ENCODE measurements at regions not wholly inside any gene's neighbourhood (a gene's known extent, or its start where the extent isn't known, plus 50 kb on each side); places are given as distances from the start of the nearest gene placed in this dataset.

DNA sequence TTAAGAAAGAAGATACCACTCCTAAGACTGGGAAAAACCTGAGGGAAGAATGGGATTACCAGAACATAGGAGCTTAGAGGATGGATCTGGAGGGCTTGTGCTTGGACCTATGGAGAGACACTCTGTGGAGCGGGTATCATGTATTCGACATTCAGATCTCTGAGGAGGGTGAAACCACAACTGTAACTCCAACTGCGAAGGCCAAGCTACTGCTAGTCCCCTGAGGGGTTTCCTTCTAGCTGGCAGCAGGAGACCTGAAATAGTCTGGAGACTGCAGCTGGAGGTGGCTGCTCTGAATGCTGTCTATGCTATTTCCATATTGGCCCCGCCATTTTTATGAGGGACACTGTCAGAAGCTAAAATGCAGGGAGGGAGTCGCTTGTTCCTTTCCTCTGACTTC is 462.3 kb downstream of the PTPRC start:
- Histone ChIP-seq H3K9me3 (ENCODE audit: low read length) (no peaks in the 10 kb centered on the region), H3K27me3 (ENCODE audit: insufficient read depth, low read length) (no peaks in the 10 kb centered on the region), H3K36me3 (ENCODE audit: insufficient read depth, low read length) (no peaks in the 10 kb centered on the region), H3K4me3 (ENCODE audit: low read length) (no peak overlapping the region), H2AFZ (ENCODE audit: low read depth, low read length) (no peak overlapping the region), H3K4me1 (ENCODE audit: insufficient read depth, low read length) (no peaks in the 10 kb centered on the region)

DNA sequence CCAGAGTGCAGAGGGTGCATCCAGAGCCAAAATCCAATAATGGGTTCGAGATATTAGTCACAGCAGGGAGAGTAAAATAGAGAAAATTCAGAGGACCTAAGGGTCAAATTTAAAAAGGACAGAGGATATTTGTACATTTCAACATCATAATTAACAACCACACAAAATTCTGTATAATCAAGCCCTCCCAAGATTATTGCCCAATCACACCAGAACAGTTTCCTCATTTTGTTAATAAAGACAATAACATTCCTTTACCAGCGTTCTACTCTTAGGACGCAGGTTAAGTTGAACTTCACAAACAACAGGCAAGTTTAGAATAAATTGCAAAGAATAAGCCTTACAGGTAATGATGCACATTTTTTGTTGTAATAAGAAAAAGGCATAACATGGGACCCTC is 462.8 kb downstream of the PTPRC start:
- Histone ChIP-seq H3K9me3 (ENCODE audit: low read length) (no peaks in the 10 kb centered on the region), H3K27me3 (ENCODE audit: insufficient read depth, low read length) (no peaks in the 10 kb centered on the region), H3K36me3 (ENCODE audit: insufficient read depth, low read length) (no peaks in the 10 kb centered on the region), H2AFZ (ENCODE audit: low read depth, low read length) (no peak overlapping the region), H3K4me3 (ENCODE audit: low read length) (no peak overlapping the region), H3K4me1 (ENCODE audit: insufficient read depth, low read length) (no peaks in the 10 kb centered on the region)

- no peaks in the 10 kb centered on the region for H3K9me3 ChIP-seq (ENCODE audit: low read length)
- H3K36me3 ChIP-seq (ENCODE audit: insufficient read depth, low read length) = no peaks in the 10 kb centered on the region
- no peaks in the 10 kb centered on the region for H3K4me1 ChIP-seq (ENCODE audit: insufficient read depth, low read length)
Measured at GRCh38 chr1:199102239-199102638, 463.4 kb downstream of the PTPRC start.

GRCh38 chr1:199109160-199109559 is 470.3 kb downstream of the PTPRC start:
- Histone ChIP-seq H3K9me3 (ENCODE audit: low read length) (no peaks in the 10 kb centered on the region), H3K4me3 (ENCODE audit: low read length) (no peak overlapping the region), H2AFZ (ENCODE audit: low read depth, low read length) (no peak overlapping the region), H3K36me3 (ENCODE audit: insufficient read depth, low read length) (no peaks in the 10 kb centered on the region), H3K27me3 (ENCODE audit: insufficient read depth, low read length) (no peaks in the 10 kb centered on the region), H3K4me1 (ENCODE audit: insufficient read depth, low read length) (no peaks in the 10 kb centered on the region)

More at GRCh38 chr1:199102239-199102638, 463.4 kb downstream of the PTPRC start:
- Histone ChIP-seq H3K27me3 (ENCODE audit: insufficient read depth, low read length) (no peaks in the 10 kb centered on the region), H3K4me3 (ENCODE audit: low read length) (no peak overlapping the region), H2AFZ (ENCODE audit: low read depth, low read length) (no peak overlapping the region)

- Histone ChIP-seq H3K27me3 (ENCODE audit: insufficient read depth, low read length) (no peaks in the 10 kb centered on the region), H3K4me3 (ENCODE audit: low read length) (no peak overlapping the region), H3K9me3 (ENCODE audit: low read length) (no peaks in the 10 kb centered on the region)
Measured at GRCh38 chr1:199112365-199112764, 473.5 kb downstream of the PTPRC start.

GRCh38 chr1:199113265-199113869 is 474.5 kb downstream of the PTPRC start:
- H3K9me3 ChIP-seq (ENCODE audit: low read length) = no peaks in the 10 kb centered on the region
- no peak overlapping the region for H3K4me3 ChIP-seq (ENCODE audit: low read length)
- no peaks in the 10 kb centered on the region for H3K4me1 ChIP-seq (ENCODE audit: insufficient read depth, low read length)
- H2AFZ ChIP-seq (ENCODE audit: low read depth, low read length) = no peak overlapping the region
- H3K27me3 ChIP-seq (ENCODE audit: insufficient read depth, low read length) = no peaks in the 10 kb centered on the region
- H3K36me3 ChIP-seq (ENCODE audit: insufficient read depth, low read length) = no peaks in the 10 kb centered on the region

More at GRCh38 chr1:199112365-199112764, 473.5 kb downstream of the PTPRC start:
- Histone ChIP-seq H3K4me1 (ENCODE audit: insufficient read depth, low read length) (no peaks in the 10 kb centered on the region), H3K36me3 (ENCODE audit: insufficient read depth, low read length) (no peaks in the 10 kb centered on the region), H2AFZ (ENCODE audit: low read depth, low read length) (no peak overlapping the region)

GRCh38 chr1:199116488-199116887 is 477.6 kb downstream of the PTPRC start:
- Histone ChIP-seq H3K9me3 (ENCODE audit: low read length) (no peaks in the 10 kb centered on the region), H3K4me1 (ENCODE audit: insufficient read depth, low read length) (no peaks in the 10 kb centered on the region), H3K36me3 (ENCODE audit: insufficient read depth, low read length) (no peaks in the 10 kb centered on the region), H3K4me3 (ENCODE audit: low read length) (no peak overlapping the region), H3K27me3 (ENCODE audit: insufficient read depth, low read length) (no peaks in the 10 kb centered on the region), H2AFZ (ENCODE audit: low read depth, low read length) (no peak overlapping the region)

DNA sequence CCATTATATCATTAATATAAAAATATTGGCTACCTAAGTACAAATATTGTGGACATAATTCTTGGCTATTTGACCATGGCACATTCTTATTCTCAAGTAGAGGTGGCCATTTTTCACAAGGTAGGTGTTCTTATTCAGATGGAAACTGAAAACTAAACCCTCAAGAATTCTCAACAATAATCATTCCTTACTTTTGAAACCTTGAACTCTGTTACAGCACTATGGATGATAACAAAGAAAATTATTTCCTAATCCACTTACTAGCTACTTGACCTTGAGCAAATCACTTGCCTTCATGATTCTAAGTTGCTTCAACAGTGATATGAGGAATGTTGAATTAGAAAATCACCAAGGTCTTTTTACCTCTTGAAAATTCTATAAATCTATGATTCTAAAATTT is 482.2 kb downstream of the PTPRC start:
- Histone ChIP-seq H3K4me3 (ENCODE audit: low read length) (no peak overlapping the region), H2AFZ (ENCODE audit: low read depth, low read length) (no peak overlapping the region), H3K27me3 (ENCODE audit: insufficient read depth, low read length) (no peaks in the 10 kb centered on the region), H3K36me3 (ENCODE audit: insufficient read depth, low read length) (no peaks in the 10 kb centered on the region), H3K4me1 (ENCODE audit: insufficient read depth, low read length) (no peaks in the 10 kb centered on the region), H3K9me3 (ENCODE audit: low read length) (no peaks in the 10 kb centered on the region)

DNA sequence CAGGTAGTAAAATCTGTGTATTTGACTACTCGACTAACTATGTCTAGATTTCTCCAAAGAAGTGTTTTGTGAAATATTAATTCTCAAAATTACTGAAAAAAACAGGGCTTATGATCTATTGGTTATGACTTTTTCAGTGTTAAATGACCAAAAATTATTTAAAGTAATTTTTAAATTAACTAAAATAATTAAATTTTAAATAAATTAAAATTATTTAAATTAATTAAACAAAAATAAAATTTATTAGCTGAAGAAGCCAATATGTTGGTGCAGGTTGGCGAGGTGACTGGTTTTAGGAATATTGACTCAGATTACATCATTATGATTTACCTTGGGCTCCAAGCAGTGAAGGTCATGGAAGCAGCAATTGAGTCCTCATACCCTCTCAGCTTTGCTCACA is 483.2 kb downstream of the PTPRC start:
- H3K9me3 ChIP-seq (ENCODE audit: low read length) = no peaks in the 10 kb centered on the region
- H3K4me1 ChIP-seq (ENCODE audit: insufficient read depth, low read length) = no peaks in the 10 kb centered on the region
- H3K27me3 ChIP-seq (ENCODE audit: insufficient read depth, low read length) = no peaks in the 10 kb centered on the region
- H2AFZ ChIP-seq (ENCODE audit: low read depth, low read length) = no peak overlapping the region
- H3K36me3 ChIP-seq (ENCODE audit: insufficient read depth, low read length) = no peaks in the 10 kb centered on the region
- H3K4me3 ChIP-seq (ENCODE audit: low read length) = no peak overlapping the region

DNA sequence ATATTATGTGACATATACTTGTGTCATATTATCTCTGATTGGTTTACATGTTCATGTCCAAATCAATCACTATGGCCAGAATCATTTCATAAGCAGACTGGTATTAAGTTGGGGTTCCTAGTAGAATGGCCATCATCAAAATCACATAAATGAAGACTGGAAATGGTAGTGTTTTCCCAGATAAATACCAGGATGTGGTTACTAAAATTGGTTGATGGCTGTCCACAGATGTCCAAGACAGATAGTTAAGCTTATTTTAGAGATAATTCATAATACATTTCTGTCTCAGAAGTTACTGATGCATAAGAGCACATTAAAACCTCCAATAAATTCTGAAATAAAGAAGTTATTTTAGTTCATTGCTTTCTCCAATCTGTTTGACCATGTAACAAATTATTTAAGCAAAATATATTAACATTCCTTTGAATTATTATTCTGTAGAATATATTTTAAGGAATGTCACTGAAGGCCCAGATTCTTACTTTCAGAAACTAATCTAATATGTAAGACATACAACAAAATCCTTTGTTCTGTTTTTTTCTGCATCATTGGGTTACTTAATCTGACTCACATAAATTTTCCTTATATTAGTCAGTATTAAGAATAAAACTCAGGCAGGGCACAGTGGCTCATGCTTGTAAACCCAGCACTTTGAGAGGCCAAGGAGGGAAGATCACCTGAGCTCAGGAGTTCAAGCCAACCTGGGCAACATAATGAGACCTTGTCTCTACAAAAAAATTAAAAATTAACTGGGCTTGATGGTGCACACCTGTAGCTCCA is 483.9 kb downstream of the PTPRC start:
- Histone ChIP-seq H3K4me1 (ENCODE audit: insufficient read depth, low read length) (peaks cover under 1% of the 10 kb centered on the region), H3K9me3 (ENCODE audit: low read length) (no peaks in the 10 kb centered on the region), H3K36me3 (ENCODE audit: insufficient read depth, low read length) (no peaks in the 10 kb centered on the region), H3K27me3 (ENCODE audit: insufficient read depth, low read length) (no peaks in the 10 kb centered on the region), H2AFZ (ENCODE audit: low read depth, low read length) (no peak overlapping the region), H3K4me3 (ENCODE audit: low read length) (no peak overlapping the region)

DNA sequence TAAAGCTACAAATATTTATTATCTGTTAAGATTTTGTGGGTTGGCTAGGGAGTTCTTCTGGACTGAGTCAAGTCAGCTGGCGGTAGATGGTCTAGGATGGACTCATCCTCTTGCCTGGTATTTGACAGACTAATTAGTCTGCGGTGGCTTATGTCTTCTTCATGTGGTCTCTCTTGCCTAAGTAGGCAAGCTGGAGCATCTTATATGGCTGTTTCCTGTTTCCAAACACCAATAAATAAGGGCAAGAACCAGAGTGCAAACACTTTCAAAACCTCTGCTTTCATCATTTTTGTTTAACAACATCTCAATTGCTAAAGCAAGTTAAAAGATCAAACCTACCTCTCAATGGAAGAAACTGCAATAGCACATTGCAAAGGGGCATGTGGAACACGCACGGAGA is 484.8 kb downstream of the PTPRC start:
- H3K36me3 ChIP-seq (ENCODE audit: insufficient read depth, low read length) = no peaks in the 10 kb centered on the region
- H3K27me3 ChIP-seq (ENCODE audit: insufficient read depth, low read length) = no peaks in the 10 kb centered on the region
- H3K4me3 ChIP-seq (ENCODE audit: low read length) = no peak overlapping the region
- H3K4me1 ChIP-seq (ENCODE audit: insufficient read depth, low read length) = peaks cover 3% of the 10 kb centered on the region
- H3K9me3 ChIP-seq (ENCODE audit: low read length) = no peaks in the 10 kb centered on the region
- no peak overlapping the region for H2AFZ ChIP-seq (ENCODE audit: low read depth, low read length)

GRCh38 chr1:199124351-199124750 is 485.5 kb downstream of the PTPRC start:
- Histone ChIP-seq H3K9me3 (ENCODE audit: low read length) (no peaks in the 10 kb centered on the region), H3K4me1 (ENCODE audit: insufficient read depth, low read length) (peaks cover 3% of the 10 kb centered on the region), H3K27me3 (ENCODE audit: insufficient read depth, low read length) (no peaks in the 10 kb centered on the region), H2AFZ (ENCODE audit: low read depth, low read length) (no peak overlapping the region), H3K36me3 (ENCODE audit: insufficient read depth, low read length) (no peaks in the 10 kb centered on the region), H3K4me3 (ENCODE audit: low read length) (no peak overlapping the region)

GRCh38 chr1:199129247-199129646 is 490.4 kb downstream of the PTPRC start:
- H3K4me3 ChIP-seq (ENCODE audit: low read length) = no peak overlapping the region
- no peaks in the 10 kb centered on the region for H3K27me3 ChIP-seq (ENCODE audit: insufficient read depth, low read length)
- H3K9me3 ChIP-seq (ENCODE audit: low read length) = no peaks in the 10 kb centered on the region
- no peak overlapping the region for H2AFZ ChIP-seq (ENCODE audit: low read depth, low read length)
- peaks cover 3% of the 10 kb centered on the region for H3K4me1 ChIP-seq (ENCODE audit: insufficient read depth, low read length)
- H3K36me3 ChIP-seq (ENCODE audit: insufficient read depth, low read length) = no peaks in the 10 kb centered on the region

All from neuron (in vitro differentiated cells).